SK-N-MC (cell line): ENCODE measurements at regions not wholly inside any gene's neighbourhood (a gene's known extent, or its start where the extent isn't known, plus 50 kb on each side); places are given as distances from the start of the nearest gene placed in this dataset.

Experiments used
- EZH2 ChIP-seq: fragments of 200-600 bp; sonication (generic); IDR thresholded peaks from one replicate; pipeline ENCODE4 v1.6.1; 2017; ENCODE audit warnings: antibody characterized with exemption
- POLR2AphosphoS5 ChIP-seq: IDR thresholded peaks from 2 replicates; pipeline ENCODE4 v1.6.1; 2012; ENCODE audit warnings: mild to moderate bottlenecking, low read depth, low read length, borderline replicate concordance

DNA sequence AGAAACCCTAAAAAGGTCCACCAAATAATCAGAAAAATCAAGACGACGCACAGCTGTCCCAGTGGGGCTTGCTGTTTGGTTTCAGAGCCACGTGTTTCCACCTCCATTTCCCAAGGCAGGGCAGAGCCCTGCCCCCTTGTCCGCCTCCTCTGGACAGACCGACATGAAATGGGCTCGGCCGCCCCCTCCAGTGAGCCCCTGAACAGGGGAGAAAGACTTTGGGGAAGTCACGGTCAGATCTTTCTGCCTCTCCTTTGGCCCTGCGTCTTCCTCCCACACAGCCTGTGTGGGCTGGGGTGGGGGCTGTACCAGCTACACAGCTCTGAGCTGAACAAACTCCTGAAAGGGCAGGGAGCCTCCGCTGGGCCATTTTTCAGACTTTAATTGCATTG lies 230.7 kb downstream of the ENGASE start:
- TF ChIP-seq EZH2, result no peak
- TF ChIP-seq POLR2AphosphoS5, result no peak
